GM11168 (cell line): ENCODE measurements at regions not wholly inside any gene's neighbourhood (a gene's known extent, or its start where the extent isn't known, plus 50 kb on each side); places are given as distances from the start of the nearest gene placed in this dataset.

Source experiments
- in situ Hi-C: fragments of 300-500 bp; cut with MboI; formaldehyde crosslinking; loops from one replicate; pipeline ENCODE4 v1.12.0; 2022; ENCODE audit warnings: low sequenced_read_pairs; ENCODE audit not compliant: unreplicated experiment

- in situ Hi-C loops, result no loop called here
These were observed 413.3 kb upstream of the EEF2KMT start for GRCh38 chr16:5510819-5511370.

GRCh38 chr16:5509794-5510193 is 412.2 kb upstream of the EEF2KMT start:
- in situ Hi-C loops, result no loop called here

- in situ Hi-C loops, result no loop called here
These were observed 411.7 kb upstream of the EEF2KMT start for GRCh38 chr16:5509336-5509735.

GRCh38 chr16:5508371-5508770 is 410.8 kb upstream of the EEF2KMT start:
- in situ Hi-C loops, result no loop called here

- in situ Hi-C loops, result no loop called here
These were observed 408.4 kb upstream of the EEF2KMT start for GRCh38 chr16:5506021-5506420.

- in situ Hi-C loops, result no loop called here
These were observed 407.7 kb upstream of the EEF2KMT start for GRCh38 chr16:5505091-5505887.

- in situ Hi-C loops, result no loop called here
These were observed 406.6 kb upstream of the EEF2KMT start for GRCh38 chr16:5504064-5504781.

- in situ Hi-C loops, result no loop called here
These were observed 405.3 kb upstream of the EEF2KMT start for GRCh38 chr16:5502944-5503343.

- in situ Hi-C loops, result no loop called here
These were observed 404.9 kb upstream of the EEF2KMT start for GRCh38 chr16:5502467-5502869.

- in situ Hi-C loops, result no loop called here
These were observed 402.9 kb upstream of the EEF2KMT start for GRCh38 chr16:5500526-5500925.

GRCh38 chr16:5498562-5498961 is 401.0 kb upstream of the EEF2KMT start:
- in situ Hi-C loops, result no loop called here

- in situ Hi-C loops, result no loop called here
These were observed 398.4 kb upstream of the EEF2KMT start for GRCh38 chr16:5496013-5496412.

GRCh38 chr16:5490499-5490898 is 392.9 kb upstream of the EEF2KMT start:
- in situ Hi-C loops, result no loop called here

- in situ Hi-C loops, result no loop called here
These were observed 391.0 kb upstream of the EEF2KMT start for GRCh38 chr16:5488581-5488980.

GRCh38 chr16:5487728-5488127 is 390.1 kb upstream of the EEF2KMT start:
- in situ Hi-C loops, result no loop called here

- in situ Hi-C loops, result no loop called here
These were observed 384.7 kb upstream of the EEF2KMT start for GRCh38 chr16:5482256-5482655.

- in situ Hi-C loops, result no loop called here
These were observed 383.0 kb upstream of the EEF2KMT start for GRCh38 chr16:5480431-5481195.

- in situ Hi-C loops, result no loop called here
These were observed 382.3 kb upstream of the EEF2KMT start for GRCh38 chr16:5479926-5480325.

GRCh38 chr16:5478036-5478435 is 380.4 kb upstream of the EEF2KMT start:
- in situ Hi-C loops, result no loop called here

GRCh38 chr16:5477251-5477650 is 379.7 kb upstream of the EEF2KMT start:
- in situ Hi-C loops, result no loop called here

- in situ Hi-C loops, result no loop called here
These were observed 375.0 kb upstream of the EEF2KMT start for GRCh38 chr16:5472552-5472951.
